ENCODE measurements at regions not wholly inside any gene's neighbourhood (a gene's known extent, or its start where the extent isn't known, plus 50 kb on each side); places are given as distances from the start of the nearest gene placed in this dataset.

DNA sequence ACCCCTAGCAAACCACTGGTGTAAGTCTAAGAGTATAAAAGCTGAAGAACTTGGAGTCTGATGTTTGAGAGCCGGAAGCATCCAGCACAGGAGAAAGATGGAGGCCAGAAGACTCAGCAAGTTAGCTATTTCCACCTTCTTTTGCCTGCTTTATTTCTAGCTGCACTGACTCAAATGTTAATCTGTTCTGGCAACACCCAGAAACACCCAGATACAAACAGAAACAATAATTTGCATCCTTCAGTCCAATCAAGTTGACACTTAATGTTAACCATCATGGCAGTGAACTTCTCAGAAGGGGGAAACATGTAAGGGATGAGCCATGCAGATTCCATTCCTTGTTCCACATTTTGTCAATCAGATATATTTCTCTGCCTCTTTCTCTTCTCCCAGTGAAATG lies 101.8 kb upstream of the FERD3L start (continued):
- TF ChIP-seq, protein P1, sequence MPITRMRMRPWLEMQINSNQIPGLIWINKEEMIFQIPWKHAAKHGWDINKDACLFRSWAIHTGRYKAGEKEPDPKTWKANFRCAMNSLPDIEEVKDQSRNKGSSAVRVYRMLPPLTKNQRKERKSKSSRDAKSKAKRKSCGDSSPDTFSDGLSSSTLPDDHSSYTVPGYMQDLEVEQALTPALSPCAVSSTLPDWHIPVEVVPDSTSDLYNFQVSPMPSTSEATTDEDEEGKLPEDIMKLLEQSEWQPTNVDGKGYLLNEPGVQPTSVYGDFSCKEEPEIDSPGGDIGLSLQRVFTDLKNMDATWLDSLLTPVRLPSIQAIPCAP (CRISPR knock-in tag; IDR thresholded peaks at IDR 0.05), result no peak
- TF ChIP-seq, protein P2, sequence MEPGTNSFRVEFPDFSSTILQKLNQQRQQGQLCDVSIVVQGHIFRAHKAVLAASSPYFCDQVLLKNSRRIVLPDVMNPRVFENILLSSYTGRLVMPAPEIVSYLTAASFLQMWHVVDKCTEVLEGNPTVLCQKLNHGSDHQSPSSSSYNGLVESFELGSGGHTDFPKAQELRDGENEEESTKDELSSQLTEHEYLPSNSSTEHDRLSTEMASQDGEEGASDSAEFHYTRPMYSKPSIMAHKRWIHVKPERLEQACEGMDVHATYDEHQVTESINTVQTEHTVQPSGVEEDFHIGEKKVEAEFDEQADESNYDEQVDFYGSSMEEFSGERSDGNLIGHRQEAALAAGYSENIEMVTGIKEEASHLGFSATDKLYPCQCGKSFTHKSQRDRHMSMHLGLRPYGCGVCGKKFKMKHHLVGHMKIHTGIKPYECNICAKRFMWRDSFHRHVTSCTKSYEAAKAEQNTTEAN (CRISPR knock-in tag; IDR thresholded peaks at IDR 0.05), result no peak
- no peak for TF ChIP-seq TEAD4 (CRISPR knock-in tag; IDR thresholded peaks at IDR 0.05)
- no peak for TF ChIP-seq TEAD1 (CRISPR knock-in tag; IDR thresholded peaks at IDR 0.05)
- TF ChIP-seq ZBTB21 (CRISPR knock-in tag; IDR thresholded peaks at IDR 0.05; ENCODE audit: borderline replicate concordance), result no peak
- TF ChIP-seq, protein P3, sequence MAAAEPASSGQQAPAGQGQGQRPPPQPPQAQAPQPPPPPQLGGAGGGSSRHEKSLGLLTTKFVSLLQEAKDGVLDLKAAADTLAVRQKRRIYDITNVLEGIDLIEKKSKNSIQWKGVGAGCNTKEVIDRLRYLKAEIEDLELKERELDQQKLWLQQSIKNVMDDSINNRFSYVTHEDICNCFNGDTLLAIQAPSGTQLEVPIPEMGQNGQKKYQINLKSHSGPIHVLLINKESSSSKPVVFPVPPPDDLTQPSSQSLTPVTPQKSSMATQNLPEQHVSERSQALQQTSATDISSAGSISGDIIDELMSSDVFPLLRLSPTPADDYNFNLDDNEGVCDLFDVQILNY (CRISPR knock-in tag; IDR thresholded peaks at IDR 0.05), result no peak
- TF ChIP-seq, protein P4, sequence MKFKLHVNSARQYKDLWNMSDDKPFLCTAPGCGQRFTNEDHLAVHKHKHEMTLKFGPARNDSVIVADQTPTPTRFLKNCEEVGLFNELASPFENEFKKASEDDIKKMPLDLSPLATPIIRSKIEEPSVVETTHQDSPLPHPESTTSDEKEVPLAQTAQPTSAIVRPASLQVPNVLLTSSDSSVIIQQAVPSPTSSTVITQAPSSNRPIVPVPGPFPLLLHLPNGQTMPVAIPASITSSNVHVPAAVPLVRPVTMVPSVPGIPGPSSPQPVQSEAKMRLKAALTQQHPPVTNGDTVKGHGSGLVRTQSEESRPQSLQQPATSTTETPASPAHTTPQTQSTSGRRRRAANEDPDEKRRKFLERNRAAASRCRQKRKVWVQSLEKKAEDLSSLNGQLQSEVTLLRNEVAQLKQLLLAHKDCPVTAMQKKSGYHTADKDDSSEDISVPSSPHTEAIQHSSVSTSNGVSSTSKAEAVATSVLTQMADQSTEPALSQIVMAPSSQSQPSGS (CRISPR knock-in tag; IDR thresholded peaks at IDR 0.05; ENCODE audit: borderline replicate concordance, low read depth), result no peak

DNA sequence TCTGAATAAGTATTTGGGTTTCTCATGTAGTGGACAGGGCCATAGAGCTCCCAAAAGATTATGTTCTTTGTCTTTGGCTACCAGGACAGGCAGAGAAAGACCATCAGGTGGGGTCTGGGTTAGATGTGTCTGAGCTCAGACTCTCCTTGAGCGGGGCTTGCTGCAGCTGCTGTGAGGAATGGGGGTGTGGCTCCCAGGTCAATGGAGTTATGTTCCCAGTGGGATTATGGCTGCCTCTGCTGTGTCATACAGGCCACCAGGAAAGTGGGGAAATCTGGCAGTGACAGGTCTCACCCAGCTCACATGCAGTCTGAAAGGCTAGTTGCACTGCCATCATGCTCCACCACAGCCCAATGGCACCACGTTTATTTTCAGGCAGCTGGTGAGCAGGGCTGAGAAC lies 97.0 kb upstream of the FERD3L start:
- Mint-ChIP-seq H3K4me3 (no peak overlapping the region), H3K36me3 (no peaks in the 10 kb centered on the region; the same call in 1 of the 2 replicates), H3K9me3 (peaks cover 34% of the 10 kb centered on the region), H3K27ac (no peak overlapping the region), H3K27me3 (ENCODE audit: low read depth) (no peaks in the 10 kb centered on the region), H3K4me1 (no peaks in the 10 kb centered on the region)
- DNase-seq (ENCODE audit: low spot score) (no peak), ATAC-seq (no peak)
- ChIA-PET CTCF (interaction anchor here (1.0 kb wide), 1 partner anchor 120 kb away, joined by 4 read pairs; no protein-coding TSS in a partner anchor), POLR2A (no interaction called here)
- TF ChIP-seq TCF7 (CRISPR knock-in tag; IDR thresholded peaks at IDR 0.05; ENCODE audit: low read depth) (no peak), ZNF396 (CRISPR knock-in tag; IDR thresholded peaks at IDR 0.05; ENCODE audit: borderline replicate concordance) (no peak), GABPB1 (CRISPR knock-in tag; IDR thresholded peaks at IDR 0.05) (no peak), FOXK1 (CRISPR knock-in tag; IDR thresholded peaks at IDR 0.05) (no peak), FOXP1 (CRISPR knock-in tag; IDR thresholded peaks at IDR 0.05; ENCODE audit: borderline replicate concordance) (no peak), MXD4 (CRISPR knock-in tag; IDR thresholded peaks at IDR 0.05; ENCODE audit: borderline replicate concordance) (no peak), ZNF671 (CRISPR knock-in tag; IDR thresholded peaks at IDR 0.05) (no peak), NFATC4 (CRISPR knock-in tag; IDR thresholded peaks at IDR 0.05) (no peak), GTF2I (CRISPR knock-in tag; conservative IDR thresholded peaks at IDR 0.05) (no peak), ZNF423 (CRISPR knock-in tag; IDR thresholded peaks at IDR 0.05) (no peak), TEAD1 (CRISPR knock-in tag; IDR thresholded peaks at IDR 0.05) (no peak)
- TF ChIP-seq, protein P5, sequence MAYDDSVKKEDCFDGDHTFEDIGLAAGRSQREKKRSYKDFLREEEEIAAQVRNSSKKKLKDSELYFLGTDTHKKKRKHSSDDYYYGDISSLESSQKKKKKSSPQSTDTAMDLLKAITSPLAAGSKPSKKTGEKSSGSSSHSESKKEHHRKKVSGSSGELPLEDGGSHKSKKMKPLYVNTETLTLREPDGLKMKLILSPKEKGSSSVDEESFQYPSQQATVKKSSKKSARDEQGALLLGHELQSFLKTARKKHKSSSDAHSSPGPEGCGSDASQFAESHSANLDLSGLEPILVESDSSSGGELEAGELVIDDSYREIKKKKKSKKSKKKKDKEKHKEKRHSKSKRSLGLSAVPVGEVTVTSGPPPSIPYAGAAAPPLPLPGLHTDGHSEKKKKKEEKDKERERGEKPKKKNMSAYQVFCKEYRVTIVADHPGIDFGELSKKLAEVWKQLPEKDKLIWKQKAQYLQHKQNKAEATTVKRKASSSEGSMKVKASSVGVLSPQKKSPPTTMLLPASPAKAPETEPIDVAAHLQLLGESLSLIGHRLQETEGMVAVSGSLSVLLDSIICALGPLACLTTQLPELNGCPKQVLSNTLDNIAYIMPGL (CRISPR knock-in tag; IDR thresholded peaks at IDR 0.05), result no peak
- TF ChIP-seq, protein P6, sequence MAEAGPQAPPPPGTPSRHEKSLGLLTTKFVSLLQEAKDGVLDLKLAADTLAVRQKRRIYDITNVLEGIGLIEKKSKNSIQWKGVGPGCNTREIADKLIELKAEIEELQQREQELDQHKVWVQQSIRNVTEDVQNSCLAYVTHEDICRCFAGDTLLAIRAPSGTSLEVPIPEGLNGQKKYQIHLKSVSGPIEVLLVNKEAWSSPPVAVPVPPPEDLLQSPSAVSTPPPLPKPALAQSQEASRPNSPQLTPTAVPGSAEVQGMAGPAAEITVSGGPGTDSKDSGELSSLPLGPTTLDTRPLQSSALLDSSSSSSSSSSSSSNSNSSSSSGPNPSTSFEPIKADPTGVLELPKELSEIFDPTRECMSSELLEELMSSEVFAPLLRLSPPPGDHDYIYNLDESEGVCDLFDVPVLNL (CRISPR knock-in tag; IDR thresholded peaks at IDR 0.05; ENCODE audit: borderline replicate concordance, low read depth), result no peak
- TF ChIP-seq, protein P7, sequence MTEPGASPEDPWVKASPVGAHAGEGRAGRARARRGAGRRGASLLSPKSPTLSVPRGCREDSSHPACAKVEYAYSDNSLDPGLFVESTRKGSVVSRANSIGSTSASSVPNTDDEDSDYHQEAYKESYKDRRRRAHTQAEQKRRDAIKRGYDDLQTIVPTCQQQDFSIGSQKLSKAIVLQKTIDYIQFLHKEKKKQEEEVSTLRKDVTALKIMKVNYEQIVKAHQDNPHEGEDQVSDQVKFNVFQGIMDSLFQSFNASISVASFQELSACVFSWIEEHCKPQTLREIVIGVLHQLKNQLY (CRISPR knock-in tag; IDR thresholded peaks at IDR 0.05), result no peak
- TF ChIP-seq, protein P8, sequence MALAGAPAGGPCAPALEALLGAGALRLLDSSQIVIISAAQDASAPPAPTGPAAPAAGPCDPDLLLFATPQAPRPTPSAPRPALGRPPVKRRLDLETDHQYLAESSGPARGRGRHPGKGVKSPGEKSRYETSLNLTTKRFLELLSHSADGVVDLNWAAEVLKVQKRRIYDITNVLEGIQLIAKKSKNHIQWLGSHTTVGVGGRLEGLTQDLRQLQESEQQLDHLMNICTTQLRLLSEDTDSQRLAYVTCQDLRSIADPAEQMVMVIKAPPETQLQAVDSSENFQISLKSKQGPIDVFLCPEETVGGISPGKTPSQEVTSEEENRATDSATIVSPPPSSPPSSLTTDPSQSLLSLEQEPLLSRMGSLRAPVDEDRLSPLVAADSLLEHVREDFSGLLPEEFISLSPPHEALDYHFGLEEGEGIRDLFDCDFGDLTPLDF (CRISPR knock-in tag; IDR thresholded peaks at IDR 0.05), result no peak
- TF ChIP-seq, protein P9, sequence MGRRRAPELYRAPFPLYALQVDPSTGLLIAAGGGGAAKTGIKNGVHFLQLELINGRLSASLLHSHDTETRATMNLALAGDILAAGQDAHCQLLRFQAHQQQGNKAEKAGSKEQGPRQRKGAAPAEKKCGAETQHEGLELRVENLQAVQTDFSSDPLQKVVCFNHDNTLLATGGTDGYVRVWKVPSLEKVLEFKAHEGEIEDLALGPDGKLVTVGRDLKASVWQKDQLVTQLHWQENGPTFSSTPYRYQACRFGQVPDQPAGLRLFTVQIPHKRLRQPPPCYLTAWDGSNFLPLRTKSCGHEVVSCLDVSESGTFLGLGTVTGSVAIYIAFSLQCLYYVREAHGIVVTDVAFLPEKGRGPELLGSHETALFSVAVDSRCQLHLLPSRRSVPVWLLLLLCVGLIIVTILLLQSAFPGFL (CRISPR knock-in tag; IDR thresholded peaks at IDR 0.05; ENCODE audit: borderline replicate concordance), result no peak
- TF ChIP-seq, protein P10, sequence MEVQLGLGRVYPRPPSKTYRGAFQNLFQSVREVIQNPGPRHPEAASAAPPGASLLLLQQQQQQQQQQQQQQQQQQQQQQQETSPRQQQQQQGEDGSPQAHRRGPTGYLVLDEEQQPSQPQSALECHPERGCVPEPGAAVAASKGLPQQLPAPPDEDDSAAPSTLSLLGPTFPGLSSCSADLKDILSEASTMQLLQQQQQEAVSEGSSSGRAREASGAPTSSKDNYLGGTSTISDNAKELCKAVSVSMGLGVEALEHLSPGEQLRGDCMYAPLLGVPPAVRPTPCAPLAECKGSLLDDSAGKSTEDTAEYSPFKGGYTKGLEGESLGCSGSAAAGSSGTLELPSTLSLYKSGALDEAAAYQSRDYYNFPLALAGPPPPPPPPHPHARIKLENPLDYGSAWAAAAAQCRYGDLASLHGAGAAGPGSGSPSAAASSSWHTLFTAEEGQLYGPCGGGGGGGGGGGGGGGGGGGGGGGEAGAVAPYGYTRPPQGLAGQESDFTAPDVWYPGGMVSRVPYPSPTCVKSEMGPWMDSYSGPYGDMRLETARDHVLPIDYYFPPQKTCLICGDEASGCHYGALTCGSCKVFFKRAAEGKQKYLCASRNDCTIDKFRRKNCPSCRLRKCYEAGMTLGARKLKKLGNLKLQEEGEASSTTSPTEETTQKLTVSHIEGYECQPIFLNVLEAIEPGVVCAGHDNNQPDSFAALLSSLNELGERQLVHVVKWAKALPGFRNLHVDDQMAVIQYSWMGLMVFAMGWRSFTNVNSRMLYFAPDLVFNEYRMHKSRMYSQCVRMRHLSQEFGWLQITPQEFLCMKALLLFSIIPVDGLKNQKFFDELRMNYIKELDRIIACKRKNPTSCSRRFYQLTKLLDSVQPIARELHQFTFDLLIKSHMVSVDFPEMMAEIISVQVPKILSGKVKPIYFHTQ (CRISPR knock-in tag; IDR thresholded peaks at IDR 0.05), result no peak
